GM19238 (cell line): ENCODE measurements at regions not wholly inside any gene's neighbourhood (a gene's known extent, or its start where the extent isn't known, plus 50 kb on each side); places are given as distances from the start of the nearest gene placed in this dataset.

Experiments
- DNase-seq: peaks from one replicate; pipeline ENCODE4 v3.0.0; 2011; ENCODE audit warnings: low spot score; ENCODE audit not compliant: insufficient read length

DNA sequence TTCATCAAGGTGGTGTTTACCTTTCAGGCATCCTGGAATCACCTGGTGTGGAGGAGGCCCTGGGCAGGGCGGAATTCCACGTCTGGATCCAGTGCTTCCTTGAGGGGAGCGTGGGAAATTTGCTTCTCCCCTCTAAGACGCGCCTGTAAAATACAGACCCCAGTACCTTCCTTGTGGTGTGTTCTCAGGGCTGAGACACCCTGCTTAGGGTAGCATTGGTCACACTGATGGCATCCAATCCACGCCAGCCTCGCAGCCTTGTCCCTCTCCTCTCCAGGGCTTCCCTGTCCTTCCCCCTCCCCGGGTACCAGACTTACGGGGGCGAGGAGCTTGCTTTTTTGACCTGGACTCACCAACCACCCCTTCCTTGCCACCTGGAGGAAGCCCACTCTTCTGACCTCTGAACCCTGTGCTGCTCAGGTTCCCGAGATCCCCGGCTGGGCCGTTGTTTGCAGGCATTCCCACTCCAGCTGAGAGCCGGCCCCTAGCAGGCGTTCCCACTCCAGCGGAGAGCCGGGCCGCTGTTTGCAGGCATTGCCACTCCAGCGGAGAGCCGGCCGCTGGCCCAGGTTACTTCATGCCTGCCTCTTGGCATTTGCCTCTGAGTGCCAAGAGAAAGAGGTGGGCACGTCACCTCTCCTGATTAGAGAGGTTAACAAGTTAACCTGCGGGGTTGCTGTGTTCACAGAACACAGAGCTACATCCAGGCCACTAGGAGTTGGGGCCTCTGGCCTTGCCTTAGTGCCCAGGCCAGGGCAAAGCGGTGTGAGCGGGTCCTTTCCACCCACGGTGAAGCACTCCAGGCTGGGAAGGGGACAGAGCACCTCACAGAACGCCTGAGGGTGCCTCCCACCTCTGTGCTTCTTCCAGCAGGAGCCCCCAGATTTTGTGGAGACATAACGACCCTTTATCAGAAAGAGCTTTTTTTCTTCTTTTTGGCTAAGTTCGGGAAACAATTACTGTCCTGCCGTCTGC, 254.0 kb upstream of the PPP2R2D start:
- DNase-seq, result no peak

DNA sequence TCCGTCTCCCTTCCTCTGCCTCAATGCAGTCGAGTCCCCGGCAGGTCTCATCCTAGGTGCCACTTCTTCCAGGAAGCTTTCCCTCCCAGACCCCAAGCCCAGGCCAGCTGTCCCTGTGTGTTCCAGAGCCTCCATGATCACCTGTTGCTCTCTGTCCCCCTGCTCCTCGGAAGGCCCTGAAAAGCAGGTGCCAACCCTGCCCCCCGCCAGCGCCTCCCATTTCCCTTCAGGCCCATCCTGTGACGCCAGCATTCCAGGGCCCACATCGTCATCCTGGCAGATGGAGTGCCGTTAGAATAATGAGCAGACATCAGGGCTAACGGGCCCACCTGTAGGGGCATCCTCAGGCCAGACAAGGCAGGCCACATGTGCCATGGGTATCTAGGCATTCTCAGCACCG, 253.0 kb upstream of the PPP2R2D start:
- no peak for DNase-seq

DNA sequence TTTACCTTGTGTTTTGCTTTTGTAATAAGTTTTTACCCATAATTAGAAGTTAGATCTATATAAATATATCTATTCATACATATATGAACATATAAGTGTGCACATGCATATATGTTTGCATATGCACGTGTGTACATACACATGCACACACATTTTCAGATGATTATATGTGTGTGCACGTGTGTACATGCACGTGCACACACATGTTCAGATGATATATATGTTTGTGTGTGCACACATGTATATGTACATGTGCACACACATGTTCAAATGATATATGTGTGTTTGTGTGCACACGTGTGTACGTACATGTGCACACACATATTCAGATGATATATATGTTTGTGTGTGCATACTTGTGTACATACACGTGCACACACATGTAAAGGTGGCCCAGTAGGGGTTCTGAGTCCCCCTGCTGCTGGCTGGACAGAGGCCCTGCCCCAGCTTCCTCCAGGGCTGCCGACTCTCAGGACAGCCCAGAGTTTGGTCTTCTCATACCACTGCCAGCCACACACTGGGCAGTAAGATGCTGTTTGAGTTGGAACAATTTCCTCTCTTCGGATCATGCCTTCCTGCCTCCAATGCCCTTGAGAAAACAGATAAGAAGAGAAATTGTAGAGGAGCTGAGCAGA, 252.3 kb upstream of the PPP2R2D start:
- no peak for DNase-seq

DNA sequence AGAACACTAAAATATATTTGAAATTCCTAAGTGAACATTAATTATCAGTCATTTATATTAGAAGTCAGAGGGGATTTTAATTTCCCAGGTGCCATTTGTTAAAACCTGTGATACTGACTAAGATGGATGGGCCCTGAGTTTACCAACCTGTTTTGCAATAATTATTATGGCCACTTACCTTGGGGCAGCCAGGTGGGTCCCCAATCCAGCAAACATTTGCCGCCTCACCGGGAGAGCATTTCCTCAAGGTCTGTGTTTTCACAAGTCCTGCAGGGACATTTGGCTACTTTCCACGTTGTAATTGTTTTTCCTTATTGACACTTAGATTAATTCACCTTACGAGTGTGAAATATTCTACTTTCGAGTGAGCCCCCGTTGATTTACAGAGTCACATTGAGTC, 251.2 kb upstream of the PPP2R2D start:
- no peak for DNase-seq

DNA sequence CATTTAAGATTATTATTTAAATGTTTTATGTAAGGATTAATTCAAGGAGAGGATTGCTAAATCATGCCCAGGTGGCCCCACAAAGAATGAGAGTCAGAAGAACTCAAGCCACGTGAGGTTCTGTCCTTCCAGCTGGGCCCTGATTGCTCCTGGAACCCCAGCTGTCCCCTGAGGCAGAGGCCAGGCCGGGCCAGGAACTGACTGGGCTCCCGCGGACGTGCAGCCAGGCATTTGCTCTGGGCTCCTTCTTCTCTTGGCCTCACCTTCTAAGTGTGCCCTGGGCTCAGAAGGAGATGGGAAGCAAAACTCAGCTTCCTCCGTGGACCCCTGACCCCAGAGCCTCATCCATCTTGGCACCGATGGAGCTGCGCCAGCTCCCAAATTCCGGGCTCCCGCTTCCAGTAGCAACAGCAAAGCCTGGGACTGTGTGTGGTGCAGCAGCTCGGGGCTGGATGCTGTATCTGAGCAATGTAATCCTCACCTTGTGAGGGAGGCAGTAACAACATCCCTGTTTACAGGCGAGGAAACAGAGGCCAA, 250.6 kb upstream of the PPP2R2D start:
- no peak for DNase-seq

DNA sequence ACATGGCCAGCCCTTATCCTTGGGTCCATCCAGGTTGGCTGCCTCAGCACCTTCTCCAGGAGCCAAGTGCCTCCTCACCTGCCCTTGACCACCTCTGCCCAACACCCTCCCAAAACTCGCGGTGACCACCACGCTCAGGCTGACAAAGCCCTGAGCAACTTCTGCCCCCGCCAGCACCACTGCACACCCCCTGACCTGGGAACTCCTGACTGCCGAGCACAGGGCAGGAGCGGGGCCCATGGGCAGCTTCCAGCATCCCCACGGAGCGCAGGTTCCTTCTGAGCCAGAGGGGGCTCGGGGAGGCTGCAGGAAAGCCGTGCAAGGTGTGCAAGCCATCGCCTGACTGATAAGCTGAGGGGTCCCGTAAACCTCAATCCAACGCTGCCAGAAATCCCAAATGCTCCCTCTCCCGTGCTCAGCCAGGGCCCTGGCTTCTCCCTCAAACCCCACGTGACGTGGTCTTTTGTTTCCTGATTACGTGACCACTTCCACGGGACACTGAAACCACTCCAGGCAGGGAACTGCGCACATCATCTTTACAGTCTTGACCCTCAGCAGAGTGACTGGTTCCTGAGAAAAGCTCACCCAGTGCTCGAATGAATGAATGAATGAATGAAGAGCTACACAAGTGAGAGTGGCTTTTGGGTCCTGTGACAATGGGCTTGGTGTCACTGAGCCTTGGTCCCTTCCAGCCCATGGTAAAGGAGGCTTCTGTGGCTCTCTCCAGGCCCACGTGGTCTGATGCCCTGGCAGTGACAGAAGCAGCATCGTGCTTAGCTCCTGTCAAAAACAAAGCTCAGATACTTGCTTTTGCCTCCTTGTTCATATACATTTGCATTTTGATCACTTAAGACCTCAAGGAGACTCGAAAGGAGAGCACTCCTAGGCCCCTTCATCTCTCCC, 249.8 kb upstream of the PPP2R2D start:
- no peak for DNase-seq

DNA sequence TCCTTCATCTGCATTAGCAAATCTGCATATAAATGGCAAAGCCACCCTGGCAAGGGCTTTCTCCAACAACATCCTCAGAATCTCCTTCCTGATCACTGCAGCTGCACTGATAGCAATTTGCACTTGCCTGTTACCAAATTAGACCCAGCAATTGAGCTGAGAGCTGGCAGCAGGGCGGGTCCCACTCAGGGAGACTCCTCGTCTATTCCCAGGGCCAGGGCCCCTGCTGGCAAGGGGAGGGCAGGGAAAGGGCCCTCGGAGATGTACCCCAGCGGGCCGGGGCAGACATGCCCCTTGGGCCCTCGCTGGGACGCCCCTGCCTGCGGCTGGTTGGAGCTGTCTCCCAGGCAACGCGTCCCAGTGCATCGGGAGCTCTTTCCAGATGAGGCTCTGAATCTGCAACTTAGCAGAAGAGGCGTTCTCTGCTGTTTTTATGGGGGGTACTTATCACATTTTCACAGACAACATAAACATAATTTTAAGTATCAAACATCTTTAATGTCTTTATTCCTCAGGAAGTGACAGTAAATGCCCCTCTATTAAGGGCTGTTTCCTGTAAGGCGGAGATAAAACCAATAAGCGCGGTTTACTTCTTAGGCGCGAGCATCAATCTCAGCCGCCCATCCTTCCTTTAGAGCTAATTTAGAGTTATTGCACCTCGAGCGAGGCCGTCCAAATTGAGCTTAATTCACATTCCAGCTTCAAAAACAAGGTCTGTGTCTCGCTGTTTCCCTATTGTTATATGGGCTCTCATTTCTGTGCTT, 249.0 kb upstream of the PPP2R2D start:
- DNase-seq, result no peak

DNA sequence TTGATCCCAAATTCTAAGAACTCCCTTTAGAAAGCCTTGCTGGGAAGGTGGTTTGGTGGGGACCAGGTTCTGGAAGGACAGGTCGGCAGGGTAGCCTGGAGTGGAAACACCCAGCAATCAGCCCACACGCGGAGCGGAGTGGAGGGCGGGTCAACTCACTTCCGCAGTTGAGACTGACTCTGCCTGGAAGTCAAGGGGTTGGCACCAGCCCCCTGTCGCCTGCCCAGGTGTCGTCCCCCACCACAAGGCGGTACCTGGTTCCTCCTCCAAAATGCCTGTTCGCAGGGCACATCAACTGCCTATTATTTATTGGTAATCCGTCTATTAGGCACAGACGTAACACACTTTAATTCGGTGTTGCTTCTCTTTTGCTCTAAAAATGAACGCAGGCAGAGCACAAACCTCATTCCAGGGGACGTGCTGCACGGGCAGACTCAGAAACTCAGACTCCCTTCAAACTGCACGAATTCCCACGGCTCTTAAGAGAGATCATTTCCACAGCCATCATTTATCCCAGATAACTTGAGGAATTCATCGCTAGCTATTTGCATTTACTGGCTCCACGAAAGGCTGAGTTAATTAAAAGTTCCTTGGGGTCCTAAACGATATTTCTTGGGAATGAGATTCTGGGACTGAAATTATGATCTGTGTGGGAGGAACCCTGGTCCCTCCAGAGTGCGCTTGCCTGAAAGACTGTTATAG, 248.2 kb upstream of the PPP2R2D start:
- no peak for DNase-seq

DNA sequence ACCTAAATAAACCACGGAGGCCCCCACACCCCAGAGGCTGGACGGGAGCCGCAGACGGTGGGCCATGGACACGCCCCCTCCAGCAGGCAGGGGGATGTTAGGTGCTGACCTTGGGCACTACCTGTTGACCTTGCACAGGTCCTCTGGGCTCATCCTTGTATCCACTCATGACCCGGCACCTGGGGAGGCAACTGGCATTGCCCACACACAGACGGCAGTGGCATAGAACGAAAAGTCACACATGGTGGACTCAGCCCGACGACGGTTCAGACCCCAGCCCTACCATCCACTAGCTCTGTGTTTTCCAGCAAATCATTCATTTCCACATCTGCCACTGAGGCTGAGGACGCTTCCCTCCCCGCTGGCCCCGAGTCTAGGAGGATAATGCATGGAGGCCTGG, 247.7 kb upstream of the PPP2R2D start:
- DNase-seq, result no peak

DNA sequence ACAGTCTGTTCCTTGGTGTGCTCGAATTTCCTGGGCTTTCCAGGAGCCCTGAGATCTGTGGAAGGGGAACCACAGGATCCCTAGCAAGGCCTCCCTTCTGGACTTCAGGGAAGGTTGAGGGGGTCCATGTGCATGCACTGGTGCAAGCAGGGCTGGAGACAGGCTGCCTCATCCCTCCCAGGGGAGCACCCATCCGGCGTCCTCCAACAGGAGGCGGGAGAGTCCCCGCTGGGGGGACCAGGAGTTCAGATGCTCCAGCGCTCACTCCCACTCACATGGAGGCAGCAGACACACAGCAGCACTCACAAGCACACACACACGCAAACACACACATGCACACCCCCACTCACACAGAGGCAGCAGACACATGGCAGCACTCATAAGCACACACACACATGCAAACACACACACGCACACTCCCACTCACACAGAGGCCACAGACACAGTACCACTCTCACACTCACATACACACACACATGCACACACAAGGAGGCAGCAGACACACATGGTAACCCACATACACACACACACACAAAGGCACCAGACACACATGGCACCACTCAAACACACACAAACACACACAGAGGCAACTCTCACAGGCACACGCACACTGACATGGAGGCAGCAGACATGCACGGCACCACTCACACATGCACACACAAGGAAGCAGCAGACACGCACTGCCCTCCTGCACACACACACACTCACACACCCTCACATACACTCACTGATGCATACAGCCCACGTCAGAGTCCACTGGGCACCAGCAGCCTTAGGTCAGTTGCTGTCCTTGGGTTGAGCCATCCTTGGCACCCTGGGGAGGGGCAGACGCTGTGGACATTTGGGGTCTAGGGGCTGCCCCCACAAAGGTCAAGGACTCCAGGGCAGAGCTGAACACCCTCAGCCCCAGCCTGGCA, 247.0 kb upstream of the PPP2R2D start:
- no peak for DNase-seq

DNA sequence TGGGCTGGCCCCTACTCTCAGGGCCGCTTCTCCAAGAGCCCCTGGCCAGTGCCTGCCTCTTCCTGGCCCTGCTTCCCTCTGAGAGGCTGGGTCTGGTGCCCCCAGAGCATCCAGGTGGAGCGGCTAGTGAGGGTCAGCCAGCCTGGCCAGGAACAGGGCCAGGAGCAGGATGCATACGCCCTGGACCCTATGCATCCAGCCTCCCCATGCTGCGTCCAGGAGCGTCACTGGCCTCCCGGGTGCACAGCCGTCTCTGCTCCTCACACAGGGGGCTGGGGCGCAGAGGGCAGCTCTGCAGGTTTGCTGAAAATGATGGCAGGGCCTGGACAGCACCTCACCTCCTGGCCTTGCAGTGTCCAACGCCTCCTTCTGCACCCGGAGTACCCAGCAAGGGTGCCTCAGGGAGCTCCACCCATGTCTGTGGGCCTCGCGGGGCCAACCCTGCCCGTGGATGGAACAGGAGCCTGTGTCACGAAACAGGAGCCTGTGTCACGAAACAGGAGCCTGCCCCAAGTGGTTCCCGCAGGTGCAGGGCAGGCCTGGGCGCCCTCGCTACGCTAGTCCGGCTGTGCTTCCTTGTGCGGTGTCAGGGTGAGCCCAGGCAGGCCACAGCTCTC, 246.2 kb upstream of the PPP2R2D start:
- no peak for DNase-seq

DNA sequence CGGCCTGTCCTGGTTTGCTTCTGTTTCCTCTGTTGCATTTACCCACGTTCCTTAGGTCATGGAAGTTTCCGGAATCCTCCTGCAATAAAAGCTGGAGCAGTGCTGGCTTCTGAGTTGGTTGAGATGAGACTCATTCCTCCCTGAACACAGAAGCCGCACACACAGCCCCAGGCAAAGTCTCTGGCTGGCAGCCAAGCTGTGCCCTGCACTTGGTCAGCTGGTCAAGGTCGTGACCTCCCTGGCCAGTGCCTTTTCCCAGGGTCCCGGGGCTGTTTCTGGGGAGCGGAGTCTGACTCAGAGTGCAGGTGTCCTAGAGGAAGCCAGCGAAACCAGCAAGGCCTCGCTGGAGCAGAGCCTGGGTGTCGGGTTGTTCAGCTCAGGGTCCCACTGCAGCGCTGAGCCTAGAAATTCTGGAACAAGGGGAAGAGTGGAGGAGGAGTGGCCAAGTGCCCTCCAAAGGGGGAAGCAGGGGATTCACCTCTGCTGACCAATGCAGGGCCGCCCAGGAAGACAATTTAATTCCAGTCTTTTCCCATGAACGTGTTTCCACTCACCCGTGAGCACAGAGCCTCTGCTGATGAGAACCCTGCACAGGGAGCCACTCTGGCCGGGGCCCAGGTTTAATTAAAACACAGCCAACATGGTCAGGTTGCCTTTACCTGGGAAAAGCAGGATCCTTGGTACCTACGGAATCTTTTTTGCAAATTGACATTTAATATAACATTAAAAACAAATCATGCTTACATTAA, 245.5 kb upstream of the PPP2R2D start:
- DNase-seq, result no peak

DNA sequence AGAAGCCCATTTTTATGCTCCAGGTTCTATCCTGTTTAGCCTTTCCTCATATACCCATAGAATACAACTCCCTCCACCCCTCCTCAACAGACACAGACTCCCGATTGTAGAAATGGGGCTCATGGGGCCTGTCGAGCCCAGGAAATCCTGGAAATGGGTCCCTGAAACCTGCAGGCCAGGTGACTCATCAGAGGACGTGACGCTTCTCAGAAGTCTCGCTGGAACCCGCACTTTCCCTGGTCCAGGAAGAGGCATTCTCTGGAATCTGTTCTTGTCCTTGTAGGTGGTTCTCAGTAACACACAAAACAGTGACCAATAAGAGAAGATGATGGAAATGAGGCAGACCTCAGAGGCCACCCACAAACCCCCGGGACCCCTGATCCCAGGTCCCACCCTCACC, 244.8 kb upstream of the PPP2R2D start:
- DNase-seq, result no peak

DNA sequence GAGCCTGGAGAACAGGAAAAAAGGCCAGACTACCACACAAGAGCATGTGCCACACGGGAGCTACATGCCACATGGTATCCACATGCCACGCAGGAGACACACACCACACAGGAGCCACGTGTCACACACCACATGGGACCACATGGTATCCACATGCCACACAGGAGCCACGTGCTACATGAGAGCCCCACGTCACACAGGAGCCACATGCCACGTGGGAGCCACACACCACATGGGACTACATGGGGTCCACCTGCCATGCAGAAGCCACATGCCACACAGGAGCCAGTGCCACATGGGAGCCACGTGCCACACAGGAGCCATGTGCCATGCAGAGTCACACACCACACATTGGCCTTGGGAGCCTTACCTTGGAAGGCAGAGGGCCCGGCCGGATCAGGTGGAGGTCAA, 244.4 kb upstream of the PPP2R2D start:
- DNase-seq, result no peak

DNA sequence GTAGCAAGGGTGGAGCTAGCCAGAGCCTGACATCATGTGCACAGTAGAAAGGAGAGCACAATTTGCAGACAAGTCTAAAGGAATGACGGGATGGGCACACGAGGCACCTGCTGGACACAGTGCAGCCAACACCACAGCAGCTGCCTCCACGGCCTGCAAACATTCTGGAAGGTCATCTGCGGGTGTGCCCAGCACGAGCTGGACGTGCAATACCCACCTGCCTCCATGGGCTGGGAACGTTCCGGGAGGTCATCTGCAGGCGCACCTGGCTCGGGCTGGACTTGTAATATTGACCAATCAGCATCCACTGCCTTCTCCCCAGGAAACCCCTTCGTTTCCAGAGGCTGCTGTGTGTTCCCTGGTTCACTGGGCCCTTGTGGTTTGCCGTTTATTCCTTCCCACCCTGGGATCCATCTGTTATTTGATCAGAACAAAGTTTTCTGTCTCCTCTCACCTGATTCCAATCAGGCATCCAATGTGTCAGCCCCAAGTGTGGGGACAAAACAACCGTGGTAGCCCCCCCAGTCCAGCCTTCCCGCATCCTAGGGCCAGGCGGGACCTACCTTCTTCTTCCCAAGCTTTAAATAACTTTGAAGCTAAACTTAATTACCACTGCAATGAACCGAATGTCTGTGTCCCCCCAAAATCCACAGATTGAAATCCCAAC, 243.4 kb upstream of the PPP2R2D start:
- no peak for DNase-seq

DNA sequence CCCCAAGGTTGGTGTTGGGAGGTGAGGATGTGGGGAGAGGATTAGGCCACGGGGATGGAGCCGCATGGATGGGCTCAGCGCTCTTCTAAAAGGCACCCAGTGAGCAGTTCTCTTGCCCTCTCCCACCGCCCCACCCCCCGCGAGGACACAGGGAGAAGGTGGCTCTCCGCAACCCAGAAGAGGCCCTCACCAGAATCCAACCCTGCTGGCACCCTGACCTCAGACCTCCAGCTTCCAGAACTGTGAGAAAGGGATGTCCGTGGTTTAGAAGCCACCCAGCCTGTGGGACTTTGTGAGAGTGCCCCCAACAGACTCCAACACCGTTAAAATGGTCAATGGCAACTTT, 242.8 kb upstream of the PPP2R2D start:
- DNase-seq, result no peak

DNA sequence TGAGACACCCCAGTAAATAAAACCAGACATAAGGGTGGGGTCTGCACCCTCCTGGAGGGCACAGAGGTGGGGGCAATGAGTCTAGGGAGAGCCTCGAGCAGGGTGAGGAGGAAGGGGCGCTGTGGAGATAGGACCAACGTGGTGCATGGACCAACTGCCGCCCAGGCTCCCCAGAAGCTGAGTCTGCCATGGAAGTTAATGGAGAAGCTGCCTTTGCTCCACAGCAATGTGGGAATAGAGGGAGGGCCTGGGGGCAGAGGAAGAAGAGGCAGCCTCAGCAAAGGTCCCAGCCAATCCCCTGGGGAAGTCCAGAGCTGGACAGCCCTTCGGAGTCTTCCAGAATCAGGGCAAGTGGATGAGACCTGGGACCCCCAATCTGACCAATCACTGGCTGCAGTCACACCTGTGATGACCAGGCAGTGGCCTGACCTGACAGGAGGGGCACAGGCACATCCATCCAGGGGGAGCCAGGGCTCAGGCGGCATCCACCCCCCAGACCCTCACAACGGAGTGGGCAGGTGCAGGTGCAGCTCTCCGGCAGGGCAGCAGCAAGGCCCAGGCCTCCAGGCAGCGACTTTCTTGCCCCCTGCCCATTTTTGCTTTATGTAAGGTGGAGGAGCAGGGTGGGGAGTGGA, 242.2 kb upstream of the PPP2R2D start:
- DNase-seq, result no peak
